Immature natural killer cell (primary cell): ENCODE measurements at regions not wholly inside any gene's neighbourhood (a gene's known extent, or its start where the extent isn't known, plus 50 kb on each side); places are given as distances from the start of the nearest gene placed in this dataset.
A peak's percentile ranks its signal among the peaks of the same experiment; 100 is the strongest.
"Not testable (repeated sequence)": the region's sequence is repeated elsewhere in the genome, so short reads cannot be mapped to it uniquely, and the experiment has no call there.

ENCODE experiments used
- DNase-seq, 3 donors: peaks; one replicate each; pipeline ENCODE4 v3.0.0; 2022; ENCODE audit warnings: mixed read lengths in 1 of 3
- H3K27ac Mint-ChIP-seq, 6 donors: one replicate each; pipeline ENCODE4 v1.8.0; 2020; ENCODE audit warnings: mixed read lengths in 6 of 6, mild to moderate bottlenecking in 5 of 6, inconsistent platforms in 4 of 6, moderate library complexity in 3 of 6
- H3K27me3 Mint-ChIP-seq, 3 donors: one replicate each; pipeline ENCODE4 v1.8.0; 2020 to 2021; ENCODE audit warnings: low read depth in 3 of 3, mild to moderate bottlenecking in 3 of 3, mixed read lengths in 3 of 3, moderate library complexity in 3 of 3, inconsistent platforms in 1 of 3
- H3K36me3 Mint-ChIP-seq, 3 donors: one replicate each; pipeline ENCODE4 v1.8.0; 2020; ENCODE audit warnings: mixed read lengths in 3 of 3, inconsistent platforms in 2 of 3, mild to moderate bottlenecking in 2 of 3
- H3K4me1 Mint-ChIP-seq, 2 donors: one replicate each; pipeline ENCODE4 v1.8.0; 2020; ENCODE audit warnings: inconsistent platforms in 2 of 2, mild to moderate bottlenecking in 2 of 2, mixed read lengths in 2 of 2, moderate library complexity in 1 of 2
- H3K4me3 Mint-ChIP-seq, 5 donors: one replicate each; pipeline ENCODE4 v1.8.0; 2020; ENCODE audit warnings: mild to moderate bottlenecking in 5 of 5, mixed read lengths in 5 of 5, inconsistent platforms in 3 of 5, moderate library complexity in 3 of 5
- H3K9me3 Mint-ChIP-seq, 6 donors: one replicate each; pipeline ENCODE4 v1.8.0; 2020; ENCODE audit warnings: mild to moderate bottlenecking in 6 of 6, mixed read lengths in 6 of 6, inconsistent platforms in 4 of 6, moderate library complexity in 3 of 6

DNA sequence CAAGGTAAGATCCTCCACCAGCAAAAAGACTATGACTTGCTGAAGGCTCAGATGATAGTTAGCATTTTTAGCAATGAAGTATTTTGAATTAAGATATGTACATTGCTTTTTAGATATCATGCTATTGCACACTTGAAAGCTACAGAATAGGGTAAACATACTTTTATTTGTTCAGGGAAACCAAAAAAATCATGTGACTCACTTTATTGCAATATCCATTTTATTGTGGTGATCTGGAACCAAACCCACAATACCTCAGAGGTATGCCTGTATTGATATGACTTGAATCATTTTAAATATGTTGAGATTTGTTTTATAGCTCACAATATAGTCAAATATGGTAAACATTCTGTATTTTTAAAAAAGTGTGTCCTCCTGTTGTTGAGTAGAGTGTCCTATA lies 96.1 kb downstream of the DIO3 start:
- Mint-ChIP-seq H3K9me3 (no peaks in the 10 kb centered on the region), H3K36me3 (no peaks in the 10 kb centered on the region), H3K27me3 (peaks cover 0 to 12% (median 7%) of the 10 kb centered on the region in 3 donors), H3K4me1 (no peaks in the 10 kb centered on the region), H3K4me3 (no peak overlapping the region), H3K27ac (no peak overlapping the region)
- no peak for DNase-seq

DNA sequence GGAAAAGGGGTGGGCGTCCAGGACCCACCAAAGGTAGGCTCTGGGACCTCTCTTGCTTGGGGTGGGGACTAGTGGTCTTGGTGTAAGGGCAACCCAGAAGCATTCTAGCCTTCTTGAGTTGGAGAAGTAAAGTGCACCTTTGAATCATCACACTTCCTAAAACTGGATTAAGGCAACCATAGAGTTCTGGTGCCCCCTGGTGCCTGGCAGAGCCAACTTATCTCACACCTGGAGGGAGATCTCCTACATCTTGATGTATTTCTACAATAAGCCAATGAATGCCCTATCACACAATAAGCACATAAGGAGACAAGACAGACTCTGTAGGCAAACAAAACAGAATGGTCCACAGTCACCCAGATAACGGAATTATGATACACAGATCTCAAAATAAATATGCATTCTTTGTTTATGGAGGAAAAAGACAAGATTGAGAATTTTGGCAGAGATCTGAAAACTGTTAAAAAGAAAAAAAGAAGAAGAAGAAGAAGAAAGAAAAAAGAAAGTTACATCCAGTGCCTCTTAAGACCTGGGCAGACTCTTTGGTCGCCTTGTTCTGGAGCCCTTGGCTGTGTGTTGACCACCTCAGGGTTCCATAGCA lies 95.9 kb upstream of the PPP2R5C start:
- no peak overlapping the region for H3K27ac Mint-ChIP-seq
- H3K9me3 Mint-ChIP-seq: peaks cover 13 to 27% (median 22%) of the 10 kb centered on the region in 6 donors
- peaks cover 3 to 11% (median 8%) of the 10 kb centered on the region in 3 donors for H3K27me3 Mint-ChIP-seq
- H3K4me3 Mint-ChIP-seq: no peak overlapping the region
- no peaks in the 10 kb centered on the region for H3K4me1 Mint-ChIP-seq
- peaks cover 6 to 14% (median 12%) of the 10 kb centered on the region in 3 donors for H3K36me3 Mint-ChIP-seq
- peak in 2 of 3 donors; percentile 1 to 3 for DNase-seq

DNA sequence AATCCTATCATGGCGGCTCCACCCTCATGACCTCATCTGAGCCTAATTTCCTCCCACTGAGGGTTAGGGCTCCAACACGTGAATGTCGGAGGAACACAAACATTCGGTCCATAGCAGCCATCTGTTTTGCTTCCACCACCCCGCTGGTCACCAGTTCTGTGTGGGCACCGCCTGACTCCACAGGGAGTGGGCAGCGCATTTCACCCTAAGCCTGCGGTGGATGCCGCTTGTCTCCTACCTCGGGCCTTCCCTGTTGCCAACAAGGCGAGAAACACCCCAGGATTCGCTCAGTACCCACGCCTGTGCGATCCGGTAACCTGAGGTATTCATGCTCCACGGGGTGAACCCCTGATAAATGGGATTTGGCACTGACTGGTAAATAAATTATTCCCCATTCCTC lies 95.2 kb upstream of the PPP2R5C start:
- Mint-ChIP-seq H3K27ac (no peak overlapping the region), H3K36me3 (peaks cover 6 to 14% (median 13%) of the 10 kb centered on the region in 3 donors), H3K27me3 (peaks cover 3 to 11% (median 10%) of the 10 kb centered on the region in 3 donors), H3K4me3 (no peak overlapping the region), H3K9me3 (peaks cover 14 to 32% (median 28%) of the 10 kb centered on the region in 6 donors), H3K4me1 (no peaks in the 10 kb centered on the region)
- no peak for DNase-seq

DNA sequence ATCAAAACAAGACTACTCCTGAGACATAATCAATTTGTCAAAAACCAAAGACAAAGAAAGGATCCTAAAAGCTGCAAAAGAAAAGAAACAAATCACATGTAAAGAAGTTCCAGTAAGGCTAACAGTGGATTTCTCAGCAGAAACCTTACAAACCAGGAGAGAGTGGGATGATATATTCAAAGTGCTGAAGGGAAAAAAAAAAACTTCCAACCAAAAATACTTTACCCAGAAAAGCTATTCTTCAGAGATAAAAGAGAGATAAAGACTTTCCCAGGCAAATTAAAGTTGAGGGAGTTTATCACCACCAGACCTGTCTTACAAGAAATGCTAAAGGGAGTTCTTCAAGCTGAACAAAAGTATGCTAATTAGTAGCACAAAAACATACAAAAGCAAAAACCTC lies 91.9 kb upstream of the PPP2R5C start:
- peaks cover 6 to 14% (median 13%) of the 10 kb centered on the region in 3 donors for H3K36me3 Mint-ChIP-seq

DNA sequence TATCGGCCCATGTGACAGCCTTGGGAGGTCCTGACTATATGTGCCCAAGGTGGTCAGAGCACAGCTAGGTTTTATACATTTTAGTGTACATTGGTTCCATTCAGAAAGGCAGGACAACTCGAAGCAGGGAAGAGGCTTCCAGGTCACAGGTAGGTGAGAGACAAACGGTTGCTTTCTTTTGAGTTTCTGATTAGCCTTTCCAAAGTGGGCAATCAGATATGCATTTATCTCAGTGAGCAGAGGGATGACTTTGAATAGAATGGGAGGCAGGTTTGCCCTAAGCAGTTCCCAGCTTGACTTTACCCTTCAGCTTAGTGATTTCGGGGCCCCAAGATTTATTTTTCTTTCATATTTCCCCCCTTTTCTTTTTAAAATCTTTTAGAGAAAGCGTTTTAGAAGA lies 87.6 kb upstream of the PPP2R5C start:
- DNase-seq: no peak
- no peak overlapping the region for H3K27ac Mint-ChIP-seq
- peaks cover 2 to 8% (median 6%) of the 10 kb centered on the region in 3 donors for H3K27me3 Mint-ChIP-seq
- no peak overlapping the region for H3K4me3 Mint-ChIP-seq
- H3K9me3 Mint-ChIP-seq: peaks cover 13 to 36% (median 22%) of the 10 kb centered on the region in 6 donors
- peaks cover 6 to 13% (median 10%) of the 10 kb centered on the region in 3 donors for H3K36me3 Mint-ChIP-seq
- H3K4me1 Mint-ChIP-seq: no peaks in the 10 kb centered on the region

More for the DNA sequence above, 91.9 kb upstream of the PPP2R5C start:
- DNase-seq: no peak
- H3K4me1 Mint-ChIP-seq: no peaks in the 10 kb centered on the region
- H3K4me3 Mint-ChIP-seq: no peak overlapping the region
- H3K9me3 Mint-ChIP-seq: peaks cover 14 to 40% (median 31%) of the 10 kb centered on the region in 6 donors
- no peak overlapping the region for H3K27ac Mint-ChIP-seq
- H3K27me3 Mint-ChIP-seq: peaks cover 4 to 12% (median 10%) of the 10 kb centered on the region in 3 donors

DNA sequence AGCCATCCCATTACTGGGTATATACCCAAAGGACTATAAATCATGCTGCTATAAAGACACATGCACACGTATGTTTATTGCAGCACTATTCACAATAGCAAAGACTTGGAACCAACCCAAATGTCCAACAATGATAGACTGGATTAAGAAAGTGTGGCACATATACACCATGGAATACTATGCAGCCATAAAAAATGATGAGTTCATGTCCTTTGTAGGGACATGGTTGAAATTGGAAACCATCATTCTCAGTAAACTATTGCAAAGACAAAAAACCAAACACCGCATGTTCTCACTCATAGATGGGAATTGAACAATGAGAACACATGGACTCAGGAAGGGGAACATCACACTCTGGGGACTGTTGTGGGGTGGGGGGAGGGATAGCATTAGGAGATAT lies 85.7 kb upstream of the PPP2R5C start:
- not testable (repeated sequence) for H3K27ac Mint-ChIP-seq, H3K4me1 Mint-ChIP-seq, H3K36me3 Mint-ChIP-seq, H3K27me3 Mint-ChIP-seq, DNase-seq, H3K4me3 Mint-ChIP-seq
- H3K9me3 Mint-ChIP-seq: peaks cover 0 to 16% (median 4%) of the 10 kb centered on the region in 6 donors

DNA sequence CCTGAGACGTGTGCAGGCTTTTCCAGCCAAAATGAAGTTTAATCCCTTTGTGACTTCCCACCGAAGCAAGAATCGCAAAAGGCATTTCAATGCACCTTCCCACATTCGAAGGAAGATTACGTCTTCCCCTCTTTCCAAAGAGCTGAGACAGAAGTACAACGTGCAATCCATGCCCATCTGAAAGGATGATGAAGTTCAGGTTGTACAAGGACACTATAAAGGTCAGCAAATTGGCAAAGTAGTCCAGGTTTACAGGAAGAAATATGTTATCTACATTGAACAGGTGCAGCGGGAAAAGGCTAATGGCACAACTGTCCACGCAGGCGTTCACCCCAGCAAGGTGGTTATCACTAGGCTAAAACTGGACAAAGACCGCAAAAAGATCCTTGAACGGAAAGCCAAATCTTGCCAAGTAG lies 83.6 kb upstream of the PPP2R5C start:
- H3K36me3 Mint-ChIP-seq, H3K4me3 Mint-ChIP-seq, H3K9me3 Mint-ChIP-seq, DNase-seq, H3K27me3 Mint-ChIP-seq, H3K4me1 Mint-ChIP-seq: not testable (repeated sequence)
- H3K27ac Mint-ChIP-seq: peak overlapping the region in 1 of 6 donors; percentile 65

DNA sequence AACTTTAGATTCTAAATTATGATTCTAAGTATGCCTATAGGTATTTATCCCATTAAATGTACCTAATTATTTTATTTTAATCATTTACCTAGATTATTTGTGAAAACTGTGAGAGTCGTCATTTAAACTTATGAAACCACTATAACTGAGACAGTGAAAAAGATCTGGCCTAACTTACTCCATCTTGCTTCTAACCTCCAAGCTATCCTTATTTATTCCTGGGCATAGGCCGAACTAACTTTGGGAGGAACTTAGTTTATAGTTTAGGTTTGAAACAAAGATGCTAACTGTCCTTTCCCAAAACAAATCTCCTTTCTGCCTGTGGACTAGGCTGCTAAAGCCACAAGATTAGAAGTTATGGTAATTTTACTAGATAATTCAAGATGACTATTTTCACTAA lies 79.7 kb upstream of the PPP2R5C start:
- Mint-ChIP-seq H3K27ac (no peak overlapping the region), H3K36me3 (no peaks in the 10 kb centered on the region), H3K27me3 (peaks cover 2 to 6% (median 6%) of the 10 kb centered on the region in 3 donors), H3K4me3 (no peak overlapping the region), H3K4me1 (no peaks in the 10 kb centered on the region), H3K9me3 (no peaks in the 10 kb centered on the region)
- DNase-seq: no peak

DNA sequence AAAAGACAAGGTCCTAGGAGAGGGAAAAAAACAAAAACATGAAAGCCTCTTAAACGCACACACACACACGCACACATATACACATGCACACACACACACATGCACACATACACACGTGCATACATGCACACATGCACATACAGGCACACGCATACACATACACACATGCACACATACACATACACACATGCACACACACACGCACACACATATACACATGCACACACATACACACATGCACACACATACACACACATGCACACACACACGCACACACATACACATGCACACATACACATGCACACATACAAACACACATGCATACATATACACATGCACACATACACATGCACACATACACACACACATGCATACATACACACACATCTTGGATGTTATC lies 78.1 kb upstream of the PPP2R5C start:
- no peaks in the 10 kb centered on the region for H3K9me3 Mint-ChIP-seq
- H3K36me3 Mint-ChIP-seq: no peaks in the 10 kb centered on the region
- peaks cover 4 to 6% (median 6%) of the 10 kb centered on the region in 3 donors for H3K27me3 Mint-ChIP-seq
- H3K4me1 Mint-ChIP-seq: no peaks in the 10 kb centered on the region
- H3K4me3 Mint-ChIP-seq: no peak overlapping the region
- H3K27ac Mint-ChIP-seq: no peak overlapping the region
- DNase-seq: no peak

DNA sequence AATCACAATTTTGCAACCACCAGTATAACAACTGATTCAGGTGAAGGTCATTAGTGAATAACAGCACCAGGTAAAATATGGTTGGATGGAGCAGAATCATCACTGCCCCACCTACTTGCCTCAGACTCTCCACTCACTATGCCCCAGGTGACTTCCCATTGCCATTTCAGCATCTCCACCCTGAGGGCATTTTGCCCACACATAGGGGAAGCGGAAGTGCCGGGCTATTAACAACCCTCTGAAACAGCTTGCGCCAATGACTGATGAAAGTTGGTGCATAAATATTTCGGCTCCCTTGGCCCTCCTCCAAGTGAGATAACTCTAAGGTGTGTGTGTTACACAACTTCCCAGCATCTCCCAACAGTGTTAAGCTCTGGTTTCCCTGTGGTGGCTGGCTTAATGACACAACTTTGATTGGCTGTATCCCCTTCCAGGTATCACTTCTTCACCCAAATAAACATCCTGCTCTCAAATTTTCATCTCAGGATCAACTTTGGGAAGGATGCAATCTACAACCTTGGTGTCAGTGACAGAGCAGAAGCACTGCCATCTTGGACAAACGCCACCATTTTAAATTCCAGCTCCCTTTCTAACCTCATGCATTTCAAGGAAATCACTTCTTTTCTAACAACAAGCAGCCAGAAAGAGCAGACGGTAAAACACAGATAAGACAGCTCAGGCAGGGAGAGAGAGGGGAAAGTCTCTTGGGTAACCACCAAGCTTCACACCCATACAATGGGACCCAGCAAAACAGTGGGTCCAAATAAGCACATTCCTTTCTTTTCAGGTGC lies 73.6 kb upstream of the PPP2R5C start:
- Mint-ChIP-seq H3K27ac (no peak overlapping the region), H3K4me3 (no peak overlapping the region), H3K9me3 (no peaks in the 10 kb centered on the region), H3K36me3 (no peaks in the 10 kb centered on the region), H3K27me3 (peaks cover 6 to 7% (median 6%) of the 10 kb centered on the region in 3 donors), H3K4me1 (no peaks in the 10 kb centered on the region)
- DNase-seq: no peak

DNA sequence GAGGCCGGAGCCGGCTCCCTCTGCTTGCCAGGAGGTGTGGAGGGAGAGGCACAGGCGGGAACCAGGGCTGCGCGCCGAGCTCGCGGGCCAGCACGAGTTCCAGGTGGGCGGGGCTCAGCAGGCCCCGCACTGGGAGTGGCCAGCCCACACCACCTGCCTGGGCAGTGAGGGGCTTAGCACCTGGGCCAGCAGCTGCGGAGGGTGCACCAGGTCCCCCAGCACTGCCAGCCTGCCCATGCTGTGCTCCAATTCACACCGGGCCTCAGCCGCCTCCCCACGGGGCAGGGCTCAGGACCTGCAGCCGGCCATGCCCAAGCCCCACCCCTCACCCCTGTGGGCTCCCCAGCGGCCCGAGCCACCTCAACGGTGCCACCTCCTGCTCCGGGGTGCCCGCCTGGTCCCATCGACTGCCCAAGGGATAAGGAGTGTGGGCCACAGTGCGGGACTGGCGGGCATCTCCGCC lies 72.4 kb upstream of the PPP2R5C start:
- no peaks in the 10 kb centered on the region for H3K36me3 Mint-ChIP-seq
- no peak for DNase-seq
- H3K27ac Mint-ChIP-seq: no peak overlapping the region
- peaks cover 5 to 9% (median 7%) of the 10 kb centered on the region in 3 donors for H3K27me3 Mint-ChIP-seq
- no peak overlapping the region for H3K4me3 Mint-ChIP-seq
- H3K4me1 Mint-ChIP-seq: no peaks in the 10 kb centered on the region
- no peaks in the 10 kb centered on the region for H3K9me3 Mint-ChIP-seq

DNA sequence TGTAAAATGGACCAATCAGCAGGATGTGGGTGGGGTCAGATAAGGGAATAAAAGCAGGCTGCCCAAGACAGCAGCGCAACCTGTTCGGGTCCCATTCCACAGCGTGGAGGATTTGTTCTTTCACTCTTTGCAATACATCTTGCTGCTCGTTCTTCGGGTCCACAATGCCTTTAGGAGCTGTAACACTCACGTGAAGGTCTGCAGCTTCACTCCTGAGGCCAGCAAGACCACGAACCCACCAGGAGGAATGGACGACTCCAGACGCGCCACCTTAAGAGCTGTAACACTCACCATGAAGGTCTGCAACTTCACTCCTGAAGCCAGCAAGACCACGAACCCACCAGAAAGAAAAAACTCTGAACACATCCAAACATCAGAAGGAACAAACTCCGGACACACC lies 71.5 kb upstream of the PPP2R5C start:
- H3K4me3 Mint-ChIP-seq, DNase-seq, H3K36me3 Mint-ChIP-seq, H3K4me1 Mint-ChIP-seq, H3K9me3 Mint-ChIP-seq, H3K27ac Mint-ChIP-seq: not testable (repeated sequence)
- H3K27me3 Mint-ChIP-seq: peaks cover 5 to 15% (median 7%) of the 10 kb centered on the region in 3 donors

DNA sequence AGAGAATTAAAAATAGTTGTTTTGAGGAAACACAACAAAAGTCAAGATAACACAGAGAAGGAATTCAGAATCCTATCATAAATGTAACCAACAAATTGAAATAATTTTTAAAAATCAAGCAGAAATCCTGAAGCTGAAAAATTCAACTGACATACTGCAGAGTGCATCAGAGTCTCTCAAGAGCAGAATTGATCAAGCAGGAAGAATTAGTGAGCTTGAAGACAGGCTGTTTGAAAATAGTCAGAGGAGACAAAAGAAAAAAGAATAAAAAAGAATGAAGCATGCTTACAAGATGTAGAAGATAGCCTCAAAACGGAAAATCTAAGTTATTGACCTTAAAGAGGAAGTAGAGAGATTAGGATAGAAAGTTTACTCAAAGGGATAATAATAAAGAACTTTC lies 65.8 kb upstream of the PPP2R5C start:
- no peak overlapping the region for H3K27ac Mint-ChIP-seq
- H3K36me3 Mint-ChIP-seq: peaks cover 8 to 21% (median 12%) of the 10 kb centered on the region in 3 donors
- H3K4me1 Mint-ChIP-seq: no peaks in the 10 kb centered on the region
- peaks cover 11 to 24% (median 21%) of the 10 kb centered on the region in 6 donors for H3K9me3 Mint-ChIP-seq
- no peak for DNase-seq
- no peak overlapping the region for H3K4me3 Mint-ChIP-seq
- peaks cover 8 to 15% (median 13%) of the 10 kb centered on the region in 3 donors for H3K27me3 Mint-ChIP-seq

DNA sequence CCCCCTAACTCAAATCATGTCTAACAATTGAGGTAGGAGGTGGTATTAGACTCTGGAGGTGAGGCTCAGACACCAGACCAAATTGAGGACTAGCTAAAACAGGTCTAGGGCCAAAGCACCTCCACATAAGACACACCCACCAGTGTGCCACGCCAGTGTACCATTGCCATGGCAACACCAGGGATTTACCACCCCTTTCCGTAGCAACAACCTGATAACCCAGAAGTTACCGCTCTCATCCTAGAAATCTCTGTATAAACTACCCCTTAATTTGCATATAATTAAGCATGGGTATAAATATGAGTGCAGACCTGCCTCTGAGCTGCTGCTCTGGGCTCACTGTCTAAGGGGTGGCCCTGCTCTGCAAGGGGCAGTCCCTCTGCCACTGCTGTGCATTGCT lies 57.4 kb upstream of the PPP2R5C start:
- peaks cover 3 to 8% (median 5%) of the 10 kb centered on the region in 3 donors for H3K27me3 Mint-ChIP-seq

More for the DNA sequence above, 57.4 kb upstream of the PPP2R5C start:
- Mint-ChIP-seq H3K36me3 (no peaks in the 10 kb centered on the region), H3K4me1 (peaks cover 35% of the 10 kb centered on the region in 2 donors), H3K27ac (peak overlapping the region in 2 of 6 donors; percentile 78 to 82), H3K4me3 (no peak overlapping the region), H3K9me3 (no peaks in the 10 kb centered on the region)
- no peak for DNase-seq
